ENCODE measurements at regions not wholly inside any gene's neighbourhood (a gene's known extent, or its start where the extent isn't known, plus 50 kb on each side); places are given as distances from the start of the nearest gene placed in this dataset.

DNA sequence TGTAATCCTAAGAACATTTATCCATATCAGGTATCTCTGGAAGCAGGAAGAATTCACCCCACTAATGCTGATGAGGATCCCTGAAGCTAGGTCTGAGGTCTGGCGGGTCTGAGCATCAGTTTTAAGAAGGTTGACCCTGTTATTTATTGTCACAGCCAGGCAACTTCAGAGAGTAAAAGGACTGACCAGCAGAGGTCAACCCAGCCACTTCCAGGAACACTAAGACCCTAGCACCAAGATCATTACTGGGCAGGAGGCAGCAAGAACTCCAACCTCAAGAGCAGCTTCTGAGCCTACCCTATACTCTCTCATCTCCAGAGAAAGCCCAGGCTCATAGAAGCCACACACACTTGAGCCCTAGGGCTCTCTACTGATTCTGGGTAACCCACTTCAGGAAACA lies 901.4 kb downstream of the DCDC2C start:
- ATAC-seq (no peak), DNase-seq (ENCODE audit: low read depth, low spot score) (no peak)
- H4K20me1 ChIP-seq (ENCODE audit: insufficient read depth): no peaks in the 10 kb centered on the region
- no peaks in the 10 kb centered on the region for H3K4me1 ChIP-seq (ENCODE audit: control insufficient read depth in 1 of 2, insufficient read depth in 2 of 2, low read length in 2 of 2)
- ChIA-PET POLR2A (no interaction called here), CTCF (no interaction called here), RAD21 (ENCODE audit: low non-redundant PET in 1 of 2, low total read pairs in 2 of 2, uncharacterized antibody in 2 of 2, unreplicated experiment in 2 of 2) (no interaction called here)
- peaks cover 13 to 20% of the 10 kb centered on the region in 2 experiments for H3K9me3 ChIP-seq (ENCODE audit: control insufficient read depth in 1 of 2, insufficient read depth in 1 of 2, low read depth in 1 of 2, low read length in 2 of 2)
- H3K79me2 ChIP-seq (ENCODE audit: insufficient read depth, low read length): no peaks in the 10 kb centered on the region
- H2AFZ ChIP-seq (ENCODE audit: low read depth, low read length, poor library complexity, severe bottlenecking): no peak overlapping the region
- H3K36me3 ChIP-seq (ENCODE audit: control insufficient read depth in 1 of 2, insufficient read depth in 2 of 2, low read length in 2 of 2): no peaks in the 10 kb centered on the region; a peak in 1 of 4 replicates
- TF ChIP-seq, protein P1, sequence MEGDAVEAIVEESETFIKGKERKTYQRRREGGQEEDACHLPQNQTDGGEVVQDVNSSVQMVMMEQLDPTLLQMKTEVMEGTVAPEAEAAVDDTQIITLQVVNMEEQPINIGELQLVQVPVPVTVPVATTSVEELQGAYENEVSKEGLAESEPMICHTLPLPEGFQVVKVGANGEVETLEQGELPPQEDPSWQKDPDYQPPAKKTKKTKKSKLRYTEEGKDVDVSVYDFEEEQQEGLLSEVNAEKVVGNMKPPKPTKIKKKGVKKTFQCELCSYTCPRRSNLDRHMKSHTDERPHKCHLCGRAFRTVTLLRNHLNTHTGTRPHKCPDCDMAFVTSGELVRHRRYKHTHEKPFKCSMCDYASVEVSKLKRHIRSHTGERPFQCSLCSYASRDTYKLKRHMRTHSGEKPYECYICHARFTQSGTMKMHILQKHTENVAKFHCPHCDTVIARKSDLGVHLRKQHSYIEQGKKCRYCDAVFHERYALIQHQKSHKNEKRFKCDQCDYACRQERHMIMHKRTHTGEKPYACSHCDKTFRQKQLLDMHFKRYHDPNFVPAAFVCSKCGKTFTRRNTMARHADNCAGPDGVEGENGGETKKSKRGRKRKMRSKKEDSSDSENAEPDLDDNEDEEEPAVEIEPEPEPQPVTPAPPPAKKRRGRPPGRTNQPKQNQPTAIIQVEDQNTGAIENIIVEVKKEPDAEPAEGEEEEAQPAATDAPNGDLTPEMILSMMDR (IDR thresholded peaks at IDR 0.05 in 2 of 3, conservative IDR thresholded peaks at IDR 0.05 in 1 of 3; ENCODE audit: borderline replicate concordance in 1 of 3, insufficient read depth in 1 of 3, low read depth in 2 of 3, low read length in 2 of 3): no peak
- TF ChIP-seq, protein P2, sequence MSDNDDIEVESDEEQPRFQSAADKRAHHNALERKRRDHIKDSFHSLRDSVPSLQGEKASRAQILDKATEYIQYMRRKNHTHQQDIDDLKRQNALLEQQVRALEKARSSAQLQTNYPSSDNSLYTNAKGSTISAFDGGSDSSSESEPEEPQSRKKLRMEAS (IDR thresholded peaks at IDR 0.05): no peak
- TF ChIP-seq ELF1 (IDR thresholded peaks at IDR 0.05; ENCODE audit: borderline replicate concordance, low read depth) (no peak), EZH2 (IDR thresholded peaks at IDR 0.05) (no peak), SP1 (IDR thresholded peaks at IDR 0.05; ENCODE audit: low read depth) (no peak), EGR1 (IDR thresholded peaks at IDR 0.05; ENCODE audit: low read depth) (no peak), JUND (IDR thresholded peaks at IDR 0.05) (no peak), SIN3A (IDR thresholded peaks at IDR 0.05; ENCODE audit: low read depth) (no peak), POLR2A (IDR thresholded peaks at IDR 0.05; ENCODE audit: borderline replicate concordance, extremely low read depth, insufficient read depth, insufficient read length) (no peak), CEBPB (IDR thresholded peaks at IDR 0.05; ENCODE audit: low read depth) (no peak), EZH2phosphoT487 (IDR thresholded peaks at IDR 0.05; ENCODE audit: borderline replicate concordance) (no peak), ZNF274 (IDR thresholded peaks at IDR 0.05; ENCODE audit: low read depth, low read length) (no peak), TCF7L2 (IDR thresholded peaks at IDR 0.05; ENCODE audit: borderline replicate concordance, extremely low read depth, insufficient read depth, insufficient read length) (no peak), ZFX (IDR thresholded peaks at IDR 0.05) (no peak)
- TF ChIP-seq, protein P3, sequence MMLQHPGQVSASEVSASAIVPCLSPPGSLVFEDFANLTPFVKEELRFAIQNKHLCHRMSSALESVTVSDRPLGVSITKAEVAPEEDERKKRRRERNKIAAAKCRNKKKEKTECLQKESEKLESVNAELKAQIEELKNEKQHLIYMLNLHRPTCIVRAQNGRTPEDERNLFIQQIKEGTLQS (IDR thresholded peaks at IDR 0.05): no peak
- TF ChIP-seq, protein P4, sequence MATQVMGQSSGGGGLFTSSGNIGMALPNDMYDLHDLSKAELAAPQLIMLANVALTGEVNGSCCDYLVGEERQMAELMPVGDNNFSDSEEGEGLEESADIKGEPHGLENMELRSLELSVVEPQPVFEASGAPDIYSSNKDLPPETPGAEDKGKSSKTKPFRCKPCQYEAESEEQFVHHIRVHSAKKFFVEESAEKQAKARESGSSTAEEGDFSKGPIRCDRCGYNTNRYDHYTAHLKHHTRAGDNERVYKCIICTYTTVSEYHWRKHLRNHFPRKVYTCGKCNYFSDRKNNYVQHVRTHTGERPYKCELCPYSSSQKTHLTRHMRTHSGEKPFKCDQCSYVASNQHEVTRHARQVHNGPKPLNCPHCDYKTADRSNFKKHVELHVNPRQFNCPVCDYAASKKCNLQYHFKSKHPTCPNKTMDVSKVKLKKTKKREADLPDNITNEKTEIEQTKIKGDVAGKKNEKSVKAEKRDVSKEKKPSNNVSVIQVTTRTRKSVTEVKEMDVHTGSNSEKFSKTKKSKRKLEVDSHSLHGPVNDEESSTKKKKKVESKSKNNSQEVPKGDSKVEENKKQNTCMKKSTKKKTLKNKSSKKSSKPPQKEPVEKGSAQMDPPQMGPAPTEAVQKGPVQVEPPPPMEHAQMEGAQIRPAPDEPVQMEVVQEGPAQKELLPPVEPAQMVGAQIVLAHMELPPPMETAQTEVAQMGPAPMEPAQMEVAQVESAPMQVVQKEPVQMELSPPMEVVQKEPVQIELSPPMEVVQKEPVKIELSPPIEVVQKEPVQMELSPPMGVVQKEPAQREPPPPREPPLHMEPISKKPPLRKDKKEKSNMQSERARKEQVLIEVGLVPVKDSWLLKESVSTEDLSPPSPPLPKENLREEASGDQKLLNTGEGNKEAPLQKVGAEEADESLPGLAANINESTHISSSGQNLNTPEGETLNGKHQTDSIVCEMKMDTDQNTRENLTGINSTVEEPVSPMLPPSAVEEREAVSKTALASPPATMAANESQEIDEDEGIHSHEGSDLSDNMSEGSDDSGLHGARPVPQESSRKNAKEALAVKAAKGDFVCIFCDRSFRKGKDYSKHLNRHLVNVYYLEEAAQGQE (IDR thresholded peaks at IDR 0.05; ENCODE audit: low read depth): no peak
- TF ChIP-seq, protein P5, sequence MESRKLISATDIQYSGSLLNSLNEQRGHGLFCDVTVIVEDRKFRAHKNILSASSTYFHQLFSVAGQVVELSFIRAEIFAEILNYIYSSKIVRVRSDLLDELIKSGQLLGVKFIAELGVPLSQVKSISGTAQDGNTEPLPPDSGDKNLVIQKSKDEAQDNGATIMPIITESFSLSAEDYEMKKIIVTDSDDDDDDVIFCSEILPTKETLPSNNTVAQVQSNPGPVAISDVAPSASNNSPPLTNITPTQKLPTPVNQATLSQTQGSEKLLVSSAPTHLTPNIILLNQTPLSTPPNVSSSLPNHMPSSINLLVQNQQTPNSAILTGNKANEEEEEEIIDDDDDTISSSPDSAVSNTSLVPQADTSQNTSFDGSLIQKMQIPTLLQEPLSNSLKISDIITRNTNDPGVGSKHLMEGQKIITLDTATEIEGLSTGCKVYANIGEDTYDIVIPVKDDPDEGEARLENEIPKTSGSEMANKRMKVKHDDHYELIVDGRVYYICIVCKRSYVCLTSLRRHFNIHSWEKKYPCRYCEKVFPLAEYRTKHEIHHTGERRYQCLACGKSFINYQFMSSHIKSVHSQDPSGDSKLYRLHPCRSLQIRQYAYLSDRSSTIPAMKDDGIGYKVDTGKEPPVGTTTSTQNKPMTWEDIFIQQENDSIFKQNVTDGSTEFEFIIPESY (IDR thresholded peaks at IDR 0.05; ENCODE audit: extremely low read depth, insufficient replicate concordance, low read length): no peak
- no peak overlapping the region for H3K27ac ChIP-seq (ENCODE audit: low read depth, low read length)
- no peak overlapping the region for H3K4me3 ChIP-seq (replicated peaks in 1 of 2; ENCODE audit: low read depth in 1 of 2, low read length in 2 of 2)
- no peaks in the 10 kb centered on the region for H3K9me2 ChIP-seq (ENCODE audit: insufficient read depth)
- H3K4me2 ChIP-seq (ENCODE audit: low read length): no peak overlapping the region
- BruUV-seq (replicated peaks): no TSS peak
- H3K9ac ChIP-seq (ENCODE audit: low read length): no peak overlapping the region
- intact Hi-C loops (cut with micrococcal nuclease): no loop called here
- no peaks in the 10 kb centered on the region for H3K27me3 ChIP-seq (ENCODE audit: insufficient read depth, low read length)
